HL-60 (cell line): ENCODE measurements at regions not wholly inside any gene's neighbourhood (a gene's known extent, or its start where the extent isn't known, plus 50 kb on each side); places are given as distances from the start of the nearest gene placed in this dataset.

Experiments used
- DNase-seq, 2 experiments: peaks; one replicate each; pipeline ENCODE4 v3.0.0-alpha.2; 2010 to 2020; ENCODE audit warnings: low read depth in 1 of 2, low spot score in 1 of 2
- H3K27ac ChIP-seq: fragments of 250-450 bp; sonication (Bioruptor Pico); replicated peaks from 2 replicates; pipeline ENCODE4 v1.5.1; 2020; ENCODE audit warnings: mild to moderate bottlenecking, moderate library complexity
- H3K27me3 ChIP-seq: fragments of 250-450 bp; sonication (Bioruptor Pico); 2 replicates; pipeline ENCODE4 v1.5.1; 2021; ENCODE audit warnings: mild to moderate bottlenecking, moderate library complexity; ENCODE audit not compliant: insufficient read depth, poor library complexity, severe bottlenecking
- H3K4me3 ChIP-seq: replicated peaks from 2 replicates; pipeline ENCODE4 v1.5.1; 2011; ENCODE audit warnings: mild to moderate bottlenecking, control low read depth, low read length; ENCODE audit not compliant: insufficient read depth
- CTCF ChIP-seq: IDR thresholded peaks from one replicate; pipeline ENCODE4 v1.5.1; 2011; ENCODE audit warnings: low read length, control low read depth, inconsistent platforms; ENCODE audit not compliant: insufficient read depth
- GABPA ChIP-seq: IDR thresholded peaks from 2 replicates; pipeline ENCODE4 v1.6.1; 2012; ENCODE audit warnings: low read depth
- POLR2AphosphoS5 ChIP-seq: IDR thresholded peaks from 2 replicates; pipeline ENCODE4 v1.6.1; 2012; ENCODE audit warnings: low read depth
- REST ChIP-seq: IDR thresholded peaks from 2 replicates; pipeline ENCODE4 v1.6.1; 2012; ENCODE audit warnings: low read depth; ENCODE audit not compliant: insufficient replicate concordance
- SPI1 ChIP-seq: IDR thresholded peaks from 2 replicates; pipeline ENCODE4 v1.6.1; 2012; ENCODE audit warnings: low read depth, mild to moderate bottlenecking, borderline replicate concordance

DNA sequence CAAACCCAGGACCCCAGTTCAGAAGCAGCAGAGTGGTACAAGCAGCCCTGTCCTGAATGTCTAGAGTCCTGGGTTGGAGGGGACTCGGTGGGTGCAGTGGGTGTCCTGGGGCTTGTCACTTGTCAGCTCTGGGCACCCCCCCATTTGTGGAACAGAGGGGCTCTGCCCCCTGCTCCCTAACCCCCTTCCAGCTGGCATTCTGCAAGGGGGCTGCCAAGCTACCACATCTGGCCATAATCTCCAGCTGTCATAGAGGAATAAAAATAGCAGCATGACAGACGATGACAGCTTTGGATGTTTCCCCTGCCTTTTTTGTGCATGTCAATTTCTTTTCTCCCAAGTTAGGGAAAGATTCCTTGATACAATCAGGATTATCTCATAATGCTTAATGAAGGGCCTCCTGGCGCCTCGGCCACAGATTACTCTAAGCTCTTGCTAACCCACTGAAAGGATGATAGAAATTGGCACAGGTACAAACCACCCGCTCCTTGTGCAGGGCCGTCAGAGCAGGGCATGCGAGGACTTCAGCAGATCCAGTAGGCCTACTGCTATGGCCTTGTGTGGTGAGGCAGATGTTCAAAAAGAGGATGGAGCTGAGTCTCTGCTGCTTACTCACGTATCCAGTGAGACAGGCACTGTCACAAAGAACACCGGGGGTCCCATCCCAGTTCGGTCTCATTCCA lies 83.0 kb downstream of the ISX start:
- TF ChIP-seq SPI1 (no peak), REST (no peak), POLR2AphosphoS5 (no peak), CTCF (no peak), GABPA (no peak)
- DNase-seq, result no peak
- H3K4me3 ChIP-seq, result no peak overlapping the region
- H3K27me3 ChIP-seq, result no peaks in the 10 kb centered on the region
- H3K27ac ChIP-seq, result no peak overlapping the region

- Histone ChIP-seq H3K4me3 (no peak overlapping the region), H3K27me3 (no peaks in the 10 kb centered on the region), H3K27ac (no peak overlapping the region)
- DNase-seq, result peak; percentile 28 to 62
- TF ChIP-seq CTCF (peak; percentile 75), SPI1 (no peak)
These were observed 84.5 kb downstream of the ISX start for GRCh38 chr22:35150183-35151107.

- no peak for DNase-seq
- TF ChIP-seq POLR2AphosphoS5 (no peak), CTCF (no peak), SPI1 (no peak)
- H3K27me3 ChIP-seq, result no peaks in the 10 kb centered on the region
- H3K27ac ChIP-seq, result no peak overlapping the region
- no peak overlapping the region for H3K4me3 ChIP-seq
These were observed 86.4 kb downstream of the ISX start for GRCh38 chr22:35152316-35152715.

DNA sequence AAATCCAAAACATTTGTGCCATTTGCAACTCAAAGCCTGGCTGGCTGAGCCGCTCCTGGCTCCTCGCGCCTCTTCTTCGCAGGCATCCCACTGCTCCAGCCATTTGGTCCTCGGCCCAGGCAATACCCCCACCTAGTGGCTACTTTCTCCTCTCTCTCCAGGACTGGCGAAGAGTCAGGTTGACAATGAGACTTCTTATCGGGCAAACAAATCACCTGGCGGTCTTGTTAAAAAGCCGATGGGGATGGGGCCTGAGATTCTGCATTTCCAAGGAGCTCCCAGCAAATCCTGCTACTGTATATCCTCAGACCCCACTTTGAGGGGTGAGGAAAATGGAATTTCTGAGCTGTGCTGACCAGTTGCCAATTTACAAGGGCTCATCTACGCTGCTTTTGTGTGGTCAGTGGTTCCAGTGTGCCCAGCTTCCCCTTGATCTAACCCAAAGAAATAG lies 89.0 kb downstream of the ISX start:
- TF ChIP-seq SPI1 (no peak), REST (no peak), GABPA (no peak), POLR2AphosphoS5 (no peak), CTCF (peak; percentile 64)
- peak; percentile 8 to 39 for DNase-seq
- Histone ChIP-seq H3K27ac (no peak overlapping the region), H3K4me3 (no peak overlapping the region), H3K27me3 (no peaks in the 10 kb centered on the region)
